Pons (tissue), 1 donor: ENCODE measurements at regions not wholly inside any gene's neighbourhood (a gene's known extent, or its start where the extent isn't known, plus 50 kb on each side); places are given as distances from the start of the nearest gene placed in this dataset.
A peak's percentile ranks its signal among the peaks of the same experiment; 100 is the strongest.

Experiments used
- DNase-seq: peaks from one replicate; pipeline ENCODE4 v3.0.0-alpha.2; 2016; ENCODE audit warnings: low spot score

- DNase-seq = no peak
Measured at GRCh38 chr9:28014212-28014611, 440.9 kb upstream of the C9orf72 start.

GRCh38 chr9:28024676-28025075, 451.4 kb upstream of the C9orf72 start:
- DNase-seq = peak; percentile 39

- DNase-seq = no peak
Measured at GRCh38 chr9:28025186-28025585, 451.9 kb upstream of the C9orf72 start.

- no peak for DNase-seq
Measured at GRCh38 chr9:28031521-28032267, 458.4 kb upstream of the C9orf72 start.

GRCh38 chr9:28032268-28032590, 458.9 kb upstream of the C9orf72 start:
- no peak for DNase-seq

GRCh38 chr9:28034242-28034641, 461.0 kb upstream of the C9orf72 start:
- no peak for DNase-seq

- no peak for DNase-seq
Measured at GRCh38 chr9:28037968-28038367, 464.7 kb upstream of the C9orf72 start.

- DNase-seq = no peak
Measured at GRCh38 chr9:28045051-28045450, 471.8 kb upstream of the C9orf72 start.

- no peak for DNase-seq
Measured at GRCh38 chr9:28050046-28050445, 476.8 kb upstream of the C9orf72 start.

GRCh38 chr9:28050941-28051340, 477.7 kb upstream of the C9orf72 start:
- no peak for DNase-seq

GRCh38 chr9:28051559-28052503, 478.6 kb upstream of the C9orf72 start:
- DNase-seq = no peak

GRCh38 chr9:28053096-28053777, 480.0 kb upstream of the C9orf72 start:
- no peak for DNase-seq

GRCh38 chr9:28056006-28056405, 482.7 kb upstream of the C9orf72 start:
- DNase-seq = no peak

- DNase-seq = no peak
Measured at GRCh38 chr9:28056466-28056865, 483.2 kb upstream of the C9orf72 start.

- DNase-seq = no peak
Measured at GRCh38 chr9:28059192-28059591, 485.9 kb upstream of the C9orf72 start.

GRCh38 chr9:28064241-28064815, 491.0 kb upstream of the C9orf72 start:
- DNase-seq = no peak

GRCh38 chr9:28073270-28073669, 500.0 kb upstream of the C9orf72 start:
- DNase-seq = peak; percentile 76

GRCh38 chr9:28079677-28080076, 506.4 kb upstream of the C9orf72 start:
- DNase-seq = no peak

GRCh38 chr9:28082671-28083070, 509.4 kb upstream of the C9orf72 start:
- no peak for DNase-seq

GRCh38 chr9:28086881-28087280, 513.6 kb upstream of the C9orf72 start:
- no peak for DNase-seq

- DNase-seq = no peak
Measured at GRCh38 chr9:28092981-28093936, 520.0 kb upstream of the C9orf72 start.
